AG09319 (cell line): ENCODE measurements at regions not wholly inside any gene's neighbourhood (a gene's known extent, or its start where the extent isn't known, plus 50 kb on each side); places are given as distances from the start of the nearest gene placed in this dataset.
"Not testable (repeated sequence)": the region's sequence is repeated elsewhere in the genome, so short reads cannot be mapped to it uniquely, and the experiment has no call there.

Experiments
- DNase-seq: peaks from one replicate; pipeline ENCODE4 v3.0.0-alpha.2; 2010; ENCODE audit warnings: low read depth; ENCODE audit errors: extremely low read depth
- CTCF ChIP-seq: IDR thresholded peaks from 2 replicates; pipeline ENCODE4 v1.5.1; 2011; ENCODE audit warnings: low read depth, mild to moderate bottlenecking, inconsistent platforms, low read length, moderate library complexity

- DNase-seq = no peak
- TF ChIP-seq CTCF = no peak
Observed at GRCh38 chr15:70589221-70589620, 174.1 kb downstream of the UACA start.

GRCh38 chr15:70588613-70589012 is 174.7 kb downstream of the UACA start:
- no peak for TF ChIP-seq CTCF
- no peak for DNase-seq

- TF ChIP-seq CTCF = no peak
- DNase-seq = no peak
Observed at GRCh38 chr15:70587896-70588567, 175.3 kb downstream of the UACA start.

DNA sequence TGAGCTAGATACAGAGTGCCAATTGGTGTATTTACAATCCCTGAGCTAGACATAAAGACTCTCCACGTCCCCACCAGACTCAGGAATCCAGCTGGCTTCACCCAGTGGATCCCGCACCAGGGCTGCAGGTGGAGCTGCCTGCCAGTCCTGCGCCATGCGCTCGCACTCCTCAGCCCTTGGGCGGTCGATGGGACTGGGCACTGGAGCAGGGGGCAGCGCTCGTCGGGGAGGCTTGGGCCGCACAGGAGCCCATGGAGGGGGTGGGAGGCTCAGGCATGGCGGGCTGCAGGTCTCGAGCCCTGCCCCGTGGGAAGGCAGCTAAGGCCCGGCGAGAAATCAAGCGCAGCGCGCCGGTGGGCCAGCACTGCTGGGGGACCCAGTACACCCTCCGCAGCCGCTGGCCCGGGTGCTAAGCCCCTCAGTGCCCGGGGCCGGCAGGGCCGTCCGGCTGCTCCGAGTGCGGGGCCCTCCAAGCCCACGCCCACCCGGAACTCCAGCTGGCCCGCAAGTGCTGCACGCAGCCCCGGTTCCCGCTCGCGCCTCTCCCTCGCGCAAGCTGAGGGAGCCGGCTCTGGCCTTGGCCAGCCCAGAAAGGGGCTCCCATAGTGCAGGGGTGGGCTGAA is 176.2 kb downstream of the UACA start:
- not testable (repeated sequence) for DNase-seq

- no peak for DNase-seq
- TF ChIP-seq CTCF = no peak
Observed at GRCh38 chr15:70586241-70586640, 177.1 kb downstream of the UACA start.

- DNase-seq = no peak
- no peak for TF ChIP-seq CTCF
Observed at GRCh38 chr15:70585707-70586034, 177.7 kb downstream of the UACA start.

DNA sequence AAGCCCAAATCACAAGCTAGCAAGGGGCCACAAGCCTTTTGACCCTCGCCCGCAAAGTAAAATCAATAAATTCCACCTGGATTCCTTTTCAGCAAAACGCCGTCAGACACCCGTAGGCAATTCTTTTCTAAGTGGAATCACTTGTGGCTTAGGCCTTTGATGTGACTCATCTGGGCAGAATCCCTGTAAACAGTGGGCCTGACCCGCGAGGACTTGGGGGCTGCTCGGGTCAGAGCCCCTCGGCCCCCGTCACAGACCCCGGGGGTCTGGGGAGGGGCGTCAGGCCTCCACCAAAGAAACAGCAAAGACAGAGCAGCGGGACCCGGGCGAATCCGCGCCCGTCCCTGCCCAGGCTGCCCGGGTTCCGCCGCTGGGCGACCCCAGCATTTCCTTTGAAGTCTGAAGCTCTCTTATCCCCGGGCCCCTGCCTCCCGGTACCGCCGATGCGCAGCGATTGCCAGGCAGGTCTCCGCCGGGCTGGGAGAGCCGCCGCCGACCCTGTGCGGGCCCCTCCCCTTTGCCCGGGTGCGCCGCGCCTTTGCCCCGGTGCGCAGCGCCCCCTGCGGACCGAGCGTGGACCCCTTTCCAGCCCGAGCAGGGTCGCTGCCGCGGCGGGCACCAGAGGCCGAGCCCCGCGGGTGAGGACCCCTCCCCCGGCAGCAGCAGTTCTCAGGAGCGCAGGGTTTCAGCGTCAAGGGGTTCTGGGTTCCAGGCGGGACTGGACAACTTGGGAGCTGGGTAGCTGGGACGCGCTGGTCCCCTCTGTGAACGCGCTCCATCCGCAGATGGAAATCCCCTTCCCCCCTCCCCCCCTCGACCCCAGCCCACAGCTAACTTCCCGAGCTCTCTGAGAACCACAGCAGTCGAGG is 178.3 kb downstream of the UACA start:
- no peak for DNase-seq
- peak; percentile 21 for TF ChIP-seq CTCF
